K562 (cell line): ENCODE measurements at regions not wholly inside any gene's neighbourhood (a gene's known extent, or its start where the extent isn't known, plus 50 kb on each side); places are given as distances from the start of the nearest gene placed in this dataset.

Source experiments
- ATAC-seq: fragments of 200-7000 bp; cut with Tn5 transposase; 3 replicates; pipeline ENCODE4 v1.9.1; 2020; ENCODE audit warnings: moderate library complexity
- BruUV-seq: library from RNA; stranded (reverse); fragments of 400-500 nt; replicated peaks from 2 replicates; lab custom pipeline; 2021; lab: Mats Ljungman, UMichigan
- CTCF ChIA-PET: fragments of 300-600 bp; formaldehyde crosslinking; extraction: SDS; loops from one replicate; lab custom pipeline; 2021; ENCODE audit warnings: low intra/inter-chr PET ratio; lab: Yijun Ruan, JAX
- POLR2A ChIA-PET: fragments of 300-600, 350-650 bp; sonication (Branson Sonifier 250); formaldehyde crosslinking; extraction: SDS; loops from one replicate; lab custom pipeline; 2021; ENCODE audit warnings: antibody characterized with exemption, inconsistent platforms; lab: Yijun Ruan, JAX
- DNase-seq, 4 experiments: peaks; one replicate each; pipeline versions ENCODE4 v3.0.0 to v3.0.0-alpha.2; 2011 to 2018; ENCODE audit warnings: low spot score in 3 of 4, mixed read lengths in 3 of 4; ENCODE audit errors: extremely low read depth in 1 of 4
- FAIRE-seq: peaks from 2 replicates; lab custom pipeline; 2011; peaks lifted over from hg19 to GRCh38; lab: Jason Lieb, UNC
- H2AFZ ChIP-seq: 2 replicates; pipeline ENCODE4 v1.6.0; 2011; ENCODE audit warnings: low read depth, low read length, control low read depth, inconsistent platforms
- H3K27ac ChIP-seq: fragments of 200-600 bp; 3 replicates; pipeline ENCODE4 v1.8.0; 2011; ENCODE audit warnings: low read depth, mild to moderate bottlenecking, control low read depth, inconsistent platforms, low read length, moderate library complexity, mixed read lengths; ENCODE audit errors: extremely low read depth
- H3K27me3 ChIP-seq, 2 experiments: fragments of 300-600 bp in 1 of 2; 2 replicates in 1 of 2; 3 replicates in 1 of 2; pipeline versions ENCODE4 v1.6.0 to v1.8.0; 2011; ENCODE audit warnings: inconsistent platforms in 2 of 2, low read length in 2 of 2, mild to moderate bottlenecking in 1 of 2, mixed read lengths in 1 of 2, moderate library complexity in 1 of 2; ENCODE audit not compliant: control insufficient read depth in 2 of 2, insufficient read depth in 2 of 2
- H3K36me3 ChIP-seq: fragments of 300-600 bp; 3 replicates; pipeline ENCODE4 v1.8.0; 2011; ENCODE audit warnings: mild to moderate bottlenecking, low read length, inconsistent platforms; ENCODE audit not compliant: control insufficient read depth, insufficient read depth
- H3K4me1 ChIP-seq, 2 experiments: fragments of 200-600 bp in 1 of 2; replicated peaks in 1 of 2; 2 replicates in 1 of 2; 3 replicates in 1 of 2; pipeline versions ENCODE4 v1.5.1 to v1.8.0; 2011; ENCODE audit warnings: inconsistent platforms in 2 of 2, low read length in 2 of 2, mild to moderate bottlenecking in 1 of 2, mixed read lengths in 1 of 2, moderate library complexity in 1 of 2; ENCODE audit not compliant: control insufficient read depth in 2 of 2, insufficient read depth in 2 of 2
- H3K4me2 ChIP-seq: 2 replicates; pipeline ENCODE4 v1.6.1; 2011; ENCODE audit warnings: low read length, control low read depth, inconsistent platforms, mixed read lengths; ENCODE audit not compliant: insufficient read depth
- H3K4me3 ChIP-seq: fragments of 200-600 bp; sonication (generic), shearing (Covaris generic); 2 replicates; pipeline ENCODE4 v1.5.1; 2016; ENCODE audit warnings: control low read depth, inconsistent platforms
- H3K79me2 ChIP-seq: fragments of 200-600 bp; 3 replicates; pipeline ENCODE4 v1.8.0; 2011; ENCODE audit warnings: low read length, inconsistent platforms; ENCODE audit not compliant: control insufficient read depth, insufficient read depth
- H3K9ac ChIP-seq, 2 experiments: 2 replicates each; pipeline versions ENCODE4 v1.6.0 to v1.6.1; 2011; ENCODE audit warnings: low read depth in 2 of 2, low read length in 2 of 2, control low read depth in 1 of 2, inconsistent platforms in 1 of 2, mild to moderate bottlenecking in 1 of 2, mixed read lengths in 1 of 2; ENCODE audit not compliant: insufficient read depth in 1 of 2
- H3K9me1 ChIP-seq: one replicate; pipeline ENCODE4 v1.6.0; 2011; ENCODE audit warnings: inconsistent platforms, mild to moderate bottlenecking, low read length, moderate library complexity; ENCODE audit not compliant: control insufficient read depth, insufficient read depth
- H3K9me3 ChIP-seq: replicated peaks from 2 replicates; pipeline ENCODE4 v1.5.1; 2011; ENCODE audit warnings: low read depth, low read length, inconsistent platforms; ENCODE audit not compliant: control insufficient read depth, insufficient read depth
- H4K20me1 ChIP-seq: replicated peaks from 2 replicates; pipeline ENCODE4 v1.6.1; 2011; ENCODE audit warnings: low read length, inconsistent platforms, mixed read lengths; ENCODE audit not compliant: control insufficient read depth, insufficient read depth
- ASH1L ChIP-seq: fragments of 450-650 bp; IDR thresholded peaks from 2 replicates; pipeline ENCODE4 v1.6.1; 2018; ENCODE audit warnings: borderline replicate concordance, mild to moderate bottlenecking, low read depth; ENCODE audit not compliant: partially characterized antibody
- CLOCK ChIP-seq: fragments of 250-450 bp; sonication (Bioruptor Pico); IDR thresholded peaks from 2 replicates; pipeline ENCODE4 v1.4.0; 2020; ENCODE audit warnings: mild to moderate bottlenecking, moderate library complexity, borderline replicate concordance
- CREB1 ChIP-seq, 2 experiments: sonication (generic) in 1 of 2; formaldehyde crosslinking in 1 of 2; IDR thresholded peaks; 2 replicates each; pipeline versions ENCODE4 v1.6.1 to v1.8.0; 2012 to 2022; ENCODE audit warnings: inconsistent platforms in 1 of 2, mild to moderate bottlenecking in 1 of 2, missing genetic modification reagents in 1 of 2, moderate library complexity in 1 of 2
- DPF2 ChIP-seq: fragments of 450-650 bp; IDR thresholded peaks from 2 replicates; pipeline ENCODE4 v1.6.1; 2016
- ELF1 ChIP-seq: fragments of 200-800 bp; sonication (Bioruptor generic); IDR thresholded peaks from 2 replicates; pipeline ENCODE4 v1.6.1; 2016; ENCODE audit warnings: missing genetic modification characterization, missing compliant biosample characterization
- GTF2F1 ChIP-seq: IDR thresholded peaks from 2 replicates; pipeline ENCODE4 v1.6.1; 2011; ENCODE audit warnings: low read depth, low read length, improper control_type of control experiment
- NR3C1 ChIP-seq: sonication (generic); formaldehyde crosslinking; IDR thresholded peaks from 2 replicates; pipeline ENCODE4 v1.8.1; 2022; ENCODE audit warnings: missing genetic modification reagents
- NR4A1 ChIP-seq, 2 experiments: fragments of 250-450 bp in 1 of 2; fragments of 450-650 bp in 1 of 2; sonication (Bioruptor Pico) in 1 of 2; IDR thresholded peaks; 2 replicates each; pipeline versions ENCODE4 v1.4.0 to v1.6.1; 2016 to 2020; ENCODE audit warnings: mild to moderate bottlenecking in 2 of 2, missing compliant biosample characterization in 1 of 2, missing genetic modification characterization in 1 of 2, moderate library complexity in 1 of 2
- POLR2AphosphoS2 ChIP-seq: IDR thresholded peaks from 2 replicates; pipeline ENCODE4 v1.6.1; 2012; ENCODE audit warnings: low read length, improper control_type of control experiment
- POLR2B ChIP-seq: fragments of 450-650 bp; IDR thresholded peaks from 2 replicates; pipeline ENCODE4 v1.6.1; 2018; ENCODE audit warnings: low read depth; ENCODE audit not compliant: partially characterized antibody
- SUPT5H ChIP-seq: fragments of 450-650 bp; IDR thresholded peaks from 2 replicates; pipeline ENCODE4 v1.6.1; 2016
- TFAM ChIP-seq: fragments of 250-450 bp; sonication (Bioruptor Pico); conservative IDR thresholded peaks from 2 replicates; pipeline ENCODE4 v1.5.0; 2021; ENCODE audit warnings: mild to moderate bottlenecking, moderate library complexity
- USF2 ChIP-seq: sonication (generic); formaldehyde crosslinking; IDR thresholded peaks from 2 replicates; pipeline ENCODE4 v1.5.0; 2020; ENCODE audit warnings: missing genetic modification reagents
- ZNF140 ChIP-seq: fragments of 250-450 bp; sonication (Bioruptor Pico); IDR thresholded peaks from 2 replicates; pipeline ENCODE4 v1.8.0; 2021; ENCODE audit warnings: moderate library complexity, mild to moderate bottlenecking, inconsistent platforms
- ZNF444 ChIP-seq: fragments of 250-450 bp; sonication (Bioruptor Pico); IDR thresholded peaks from 2 replicates; pipeline ENCODE4 v1.4.0; 2020; ENCODE audit warnings: mild to moderate bottlenecking, moderate library complexity
- WGBS: fragments of 100-300 bp; shearing (Covaris generic); methylation state at CpG from one replicate; pipeline ENCODE4 v1.1.6; 2016; ENCODE audit warnings: low coverage, mixed read lengths; ENCODE audit not compliant: insufficient coverage; ENCODE audit errors: missing lambda C conversion rate; 5-methylcytosine and 5-hydroxymethylcytosine counted together
- in situ Hi-C: fragments of 300-500 bp; cut with MboI; formaldehyde crosslinking; loops from 4 replicates; pipeline ENCODE4 v1.15.0; 2018; ENCODE audit warnings: inconsistent platforms, mixed read lengths
- intact Hi-C: fragments of 100-400 bp; cut with micrococcal nuclease; formaldehyde crosslinking; loops from 2 replicates; pipeline ENCODE4 v1.14.2; 2022

GRCh38 chr6:11411593-11411992 lies 126.0 kb upstream of the TMEM170B start:
- no peaks in the 10 kb centered on the region for H3K4me1 ChIP-seq
- TF ChIP-seq SUPT5H (no peak), TFAM (CRISPR knock-in tag) (no peak), GTF2F1 (no peak), ASH1L (no peak), CREB1 (IDR thresholded peaks at IDR 0.05) (no peak), CREB1 (CRISPR knock-in tag; IDR thresholded peaks at IDR 0.05) (no peak), USF2 (CRISPR knock-in tag) (no peak), NR3C1 (CRISPR knock-in tag) (no peak), POLR2B (no peak), NR4A1 (CRISPR knock-in tag; IDR thresholded peaks at IDR 0.05) (no peak), NR4A1 (tag; IDR thresholded peaks at IDR 0.05) (no peak), CLOCK (CRISPR knock-in tag) (no peak), ZNF140 (no peak), POLR2AphosphoS2 (no peak), ELF1 (tag) (no peak), DPF2 (no peak), ZNF444 (CRISPR knock-in tag) (no peak)
- TF ChIP-seq, all 486 proteins: peak for 0
- Histone ChIP-seq H3K27ac (no peak overlapping the region), H3K9ac (no peak overlapping the region), H3K9me3 (no peaks in the 10 kb centered on the region), H2AFZ (no peak overlapping the region), H3K36me3 (no peaks in the 10 kb centered on the region), H4K20me1 (no peaks in the 10 kb centered on the region), H3K9me1 (no peaks in the 10 kb centered on the region), H3K79me2 (no peaks in the 10 kb centered on the region), H3K4me3 (no peak overlapping the region), H3K27me3 (no peaks in the 10 kb centered on the region), H3K4me2 (no peak overlapping the region)
- POLR2A ChIA-PET, result no interaction called here
- DNase-seq (no peak), FAIRE-seq (no peak), ATAC-seq (no peak)
- in situ Hi-C loops, result no loop called here
- CTCF ChIA-PET, result no interaction called here
- BruUV-seq, result no TSS peak
- 2% methylated on average over 3 of the region's 3 CpGs for WGBS
- intact Hi-C loops, result no loop called here
